Activated naive CD8-positive, alpha-beta T cell treated with anti-CD3 and anti-CD28 coated beads, Interleukin-2, amount 10 ng/mL, durations not matched to agents 7 days and 5 days (primary cell): ENCODE measurements at regions not wholly inside any gene's neighbourhood (a gene's known extent, or its start where the extent isn't known, plus 50 kb on each side); places are given as distances from the start of the nearest gene placed in this dataset.

Experiments
- ATAC-seq: fragments of 150-1000 bp; cut with Tn5 transposase; one replicate; pipeline ENCODE4 v1.10.0; 2021; ENCODE audit warnings: low read depth, moderate library complexity
- POLR2A ChIA-PET: fragments of 350-600 bp; sonication (Branson Sonifier 250); formaldehyde crosslinking; loops from one replicate; lab custom pipeline; 2021; ENCODE audit warnings: antibody characterized with exemption; lab: Charles Lee
- DNase-seq: peaks from one replicate; pipeline ENCODE4 v3.0.0; 2021
- H3K27ac Mint-ChIP-seq: one replicate; pipeline ENCODE4 v1.8.0; 2022; ENCODE audit warnings: mild to moderate bottlenecking, mixed read lengths
- H3K27me3 Mint-ChIP-seq: one replicate; pipeline ENCODE4 v1.8.0; 2022; ENCODE audit warnings: mild to moderate bottlenecking, moderate library complexity, mixed read lengths
- H3K36me3 Mint-ChIP-seq: one replicate; pipeline ENCODE4 v1.8.0; 2021; ENCODE audit warnings: mild to moderate bottlenecking, mixed read lengths
- H3K4me1 Mint-ChIP-seq: one replicate; pipeline ENCODE4 v1.8.0; 2021; ENCODE audit warnings: mixed read lengths
- H3K4me3 Mint-ChIP-seq: one replicate; pipeline ENCODE4 v1.8.0; 2022; ENCODE audit warnings: mild to moderate bottlenecking, moderate library complexity, mixed read lengths
- H3K9me3 Mint-ChIP-seq: one replicate; pipeline ENCODE4 v1.8.0; 2021; ENCODE audit warnings: mixed read lengths

DNA sequence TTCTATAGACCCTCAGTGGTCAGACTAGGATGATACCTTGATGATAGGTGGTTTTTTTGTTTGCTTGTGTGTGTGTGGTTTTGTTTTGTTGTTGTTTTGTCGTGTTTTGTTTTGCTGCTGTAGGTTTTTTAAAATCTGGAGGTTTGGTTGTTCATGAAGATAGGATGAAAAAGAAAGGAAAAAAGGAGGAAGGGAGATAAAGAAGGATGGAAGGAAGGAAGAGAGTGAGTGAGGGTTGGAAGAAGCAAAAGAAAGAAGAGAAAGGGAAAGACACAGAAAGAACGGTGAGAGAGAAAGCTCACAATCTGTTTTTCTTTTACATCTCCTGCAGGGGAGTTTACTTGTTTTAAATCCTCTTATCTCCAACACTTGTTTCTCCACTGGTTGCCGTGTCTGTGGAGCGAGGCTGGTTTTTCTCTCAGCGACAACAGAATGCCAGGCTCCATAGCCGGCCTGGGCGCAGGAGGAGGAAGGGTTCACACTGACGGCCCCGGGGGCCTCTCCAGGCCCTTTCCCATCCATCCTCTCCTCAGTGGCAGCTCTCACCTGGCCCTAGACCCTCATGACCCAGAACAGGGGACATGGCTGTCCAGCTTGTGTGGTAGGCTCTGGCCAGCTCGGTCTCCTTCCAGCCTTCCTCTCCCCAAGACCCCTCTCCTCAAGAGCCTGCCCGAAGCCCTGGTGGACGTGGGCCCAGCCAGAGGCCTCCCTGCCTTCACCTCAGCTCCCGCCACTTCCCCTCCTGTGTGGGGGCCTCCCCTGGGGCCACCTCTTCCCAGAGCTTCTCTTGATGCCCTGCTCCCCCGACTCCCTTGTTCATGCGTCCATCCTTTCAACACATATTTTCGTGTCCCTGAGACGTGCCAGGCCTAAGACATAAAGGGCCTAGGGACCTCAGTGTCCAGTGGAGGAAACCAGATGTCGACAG, 168.4 kb downstream of the VEGFA start:
- no peaks in the 10 kb centered on the region for H3K4me1 Mint-ChIP-seq
- no peaks in the 10 kb centered on the region for H3K27me3 Mint-ChIP-seq
- POLR2A ChIA-PET = no interaction called here
- DNase-seq (peak; percentile 21), ATAC-seq (no peak)
- no peaks in the 10 kb centered on the region for H3K9me3 Mint-ChIP-seq
- no peak overlapping the region for H3K27ac Mint-ChIP-seq
- H3K36me3 Mint-ChIP-seq = no peaks in the 10 kb centered on the region
- H3K4me3 Mint-ChIP-seq = no peak overlapping the region

GRCh38 chr6:43937236-43938177, 167.5 kb downstream of the VEGFA start:
- no peaks in the 10 kb centered on the region for H3K9me3 Mint-ChIP-seq
- POLR2A ChIA-PET = no interaction called here
- no peaks in the 10 kb centered on the region for H3K27me3 Mint-ChIP-seq
- no peaks in the 10 kb centered on the region for H3K36me3 Mint-ChIP-seq
- H3K4me1 Mint-ChIP-seq = no peaks in the 10 kb centered on the region
- DNase-seq = peak; percentile 21
- H3K27ac Mint-ChIP-seq = no peak overlapping the region
- ATAC-seq = no peak
- H3K4me3 Mint-ChIP-seq = no peak overlapping the region

DNA sequence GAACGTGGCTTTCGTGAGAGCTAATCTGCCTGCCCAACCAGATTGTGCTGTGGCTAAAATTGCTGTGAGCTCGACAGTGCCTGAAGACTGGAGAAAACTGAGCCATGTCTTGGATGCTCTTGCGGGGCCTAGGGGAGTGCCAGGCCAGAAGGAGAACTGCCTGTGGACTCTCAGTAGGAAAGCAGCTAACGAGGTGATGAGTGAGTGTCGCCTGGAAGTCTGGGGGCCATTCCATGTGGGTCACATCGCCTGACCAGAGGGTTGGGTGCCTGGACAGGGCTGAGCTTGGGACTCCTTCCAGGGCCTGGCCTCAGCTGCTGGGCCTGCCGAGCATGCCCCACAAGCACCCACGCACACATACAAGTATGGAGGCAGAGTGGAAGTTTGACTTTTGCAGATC, 166.5 kb downstream of the VEGFA start:
- H3K36me3 Mint-ChIP-seq = no peaks in the 10 kb centered on the region
- ATAC-seq (no peak), DNase-seq (peak; percentile 21)
- POLR2A ChIA-PET = no interaction called here
- no peak overlapping the region for H3K27ac Mint-ChIP-seq
- H3K9me3 Mint-ChIP-seq = no peaks in the 10 kb centered on the region
- no peaks in the 10 kb centered on the region for H3K27me3 Mint-ChIP-seq
- H3K4me3 Mint-ChIP-seq = no peak overlapping the region
- H3K4me1 Mint-ChIP-seq = no peaks in the 10 kb centered on the region

GRCh38 chr6:43935921-43936439, 166.0 kb downstream of the VEGFA start:
- peak; percentile 16 for DNase-seq
- no peak for ATAC-seq
- H3K27me3 Mint-ChIP-seq = no peaks in the 10 kb centered on the region

GRCh38 chr6:43934803-43935602, 165.0 kb downstream of the VEGFA start:
- Mint-ChIP-seq H3K4me3 (no peak overlapping the region), H3K27me3 (no peaks in the 10 kb centered on the region), H3K27ac (no peak overlapping the region), H3K4me1 (no peaks in the 10 kb centered on the region), H3K36me3 (no peaks in the 10 kb centered on the region), H3K9me3 (no peaks in the 10 kb centered on the region)
- POLR2A ChIA-PET = no interaction called here
- ATAC-seq (no peak), DNase-seq (no peak)

More at GRCh38 chr6:43935921-43936439, 166.0 kb downstream of the VEGFA start:
- no peaks in the 10 kb centered on the region for H3K9me3 Mint-ChIP-seq
- H3K27ac Mint-ChIP-seq = no peak overlapping the region
- H3K4me1 Mint-ChIP-seq = no peaks in the 10 kb centered on the region
- no peaks in the 10 kb centered on the region for H3K36me3 Mint-ChIP-seq
- H3K4me3 Mint-ChIP-seq = no peak overlapping the region
- POLR2A ChIA-PET = no interaction called here

GRCh38 chr6:43934183-43934802, 164.3 kb downstream of the VEGFA start:
- ATAC-seq (no peak), DNase-seq (no peak)
- Mint-ChIP-seq H3K4me3 (no peak overlapping the region), H3K9me3 (no peaks in the 10 kb centered on the region), H3K4me1 (no peaks in the 10 kb centered on the region), H3K27me3 (no peaks in the 10 kb centered on the region), H3K36me3 (no peaks in the 10 kb centered on the region), H3K27ac (no peak overlapping the region)
- POLR2A ChIA-PET = no interaction called here

- POLR2A ChIA-PET = no interaction called here
- H3K4me3 Mint-ChIP-seq = no peak overlapping the region
- no peak overlapping the region for H3K27ac Mint-ChIP-seq
- peak; percentile 11 for DNase-seq
- H3K4me1 Mint-ChIP-seq = no peaks in the 10 kb centered on the region
- H3K27me3 Mint-ChIP-seq = peaks cover 2% of the 10 kb centered on the region
- ATAC-seq = no peak
- no peaks in the 10 kb centered on the region for H3K36me3 Mint-ChIP-seq
- H3K9me3 Mint-ChIP-seq = no peaks in the 10 kb centered on the region
Measured at GRCh38 chr6:43933148-43933885, 163.3 kb downstream of the VEGFA start.

DNA sequence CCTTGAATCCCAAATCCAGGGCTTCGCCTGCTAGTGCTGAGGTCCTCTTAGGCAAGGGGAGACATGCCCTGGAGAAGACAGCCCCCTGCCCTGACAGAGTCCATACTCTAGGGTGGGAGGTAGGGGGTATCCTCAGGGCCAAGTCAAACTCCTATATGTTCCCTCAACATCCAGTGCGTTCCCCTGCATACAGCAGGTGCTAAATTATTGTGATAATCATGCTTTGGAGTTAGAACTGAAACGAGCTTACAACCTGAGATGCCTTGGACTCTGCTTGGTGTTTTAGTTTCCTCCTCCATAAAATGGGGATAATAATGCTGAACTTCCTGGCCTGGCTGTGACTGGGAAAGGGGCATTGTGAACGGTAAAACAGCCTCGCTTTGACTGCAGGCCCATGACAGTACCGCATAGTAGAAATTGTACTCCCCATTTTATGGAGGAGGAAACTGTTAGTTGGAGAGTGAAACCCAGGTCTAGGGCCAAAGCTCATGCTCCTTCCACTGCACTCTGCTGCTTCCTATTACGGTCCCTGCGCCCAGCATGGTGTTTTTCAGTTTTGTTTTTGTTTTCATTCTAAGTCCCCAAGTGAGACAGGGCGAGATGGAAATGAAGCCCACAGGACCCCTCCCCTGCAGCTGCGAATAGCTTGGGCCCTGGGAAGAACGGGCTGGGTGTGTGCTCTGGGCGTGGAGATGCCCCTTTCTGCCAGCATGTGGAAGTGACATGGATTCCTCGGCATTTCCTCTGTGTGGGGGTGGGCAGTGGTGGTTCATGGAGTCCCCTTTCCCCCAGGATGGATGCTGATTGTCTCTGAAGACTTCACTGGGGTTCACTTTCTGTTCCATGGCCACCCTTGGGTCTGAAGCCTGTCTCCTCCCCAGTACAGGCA, 162.5 kb downstream of the VEGFA start:
- no peak overlapping the region for H3K4me3 Mint-ChIP-seq
- no peak overlapping the region for H3K27ac Mint-ChIP-seq
- no peaks in the 10 kb centered on the region for H3K9me3 Mint-ChIP-seq
- ATAC-seq (no peak), DNase-seq (no peak)
- H3K36me3 Mint-ChIP-seq = no peaks in the 10 kb centered on the region
- H3K4me1 Mint-ChIP-seq = peaks cover 2% of the 10 kb centered on the region
- POLR2A ChIA-PET = no interaction called here
- peaks cover 2% of the 10 kb centered on the region for H3K27me3 Mint-ChIP-seq

DNA sequence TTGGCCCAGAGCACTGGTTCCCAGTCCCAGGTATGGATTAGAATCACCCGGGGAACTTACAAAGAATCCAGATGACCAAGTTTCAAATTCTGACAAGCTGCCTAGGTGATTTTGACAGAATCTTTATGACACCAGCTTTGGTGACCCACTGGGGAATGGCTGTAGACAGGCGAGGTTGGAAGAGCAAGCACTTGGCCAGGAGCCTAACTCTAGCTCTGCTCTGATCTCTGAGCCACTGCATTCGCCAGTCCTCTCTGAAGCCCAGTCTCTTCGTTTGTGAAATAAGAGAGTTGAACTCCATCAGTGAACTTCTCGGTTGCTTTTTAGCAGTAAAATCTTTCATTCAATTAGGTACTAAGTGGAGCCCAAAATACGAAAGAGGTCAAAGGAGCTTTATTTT, 161.2 kb downstream of the VEGFA start:
- H3K4me3 Mint-ChIP-seq = no peak overlapping the region
- H3K27ac Mint-ChIP-seq = no peak overlapping the region
- no peak for ATAC-seq
- H3K4me1 Mint-ChIP-seq = peaks cover 2% of the 10 kb centered on the region
- no peaks in the 10 kb centered on the region for H3K36me3 Mint-ChIP-seq
- H3K9me3 Mint-ChIP-seq = no peaks in the 10 kb centered on the region
- POLR2A ChIA-PET = interaction anchor here (1.5 kb wide), 1 partner anchor 23 kb away, joined by 3 read pairs; no protein-coding TSS in a partner anchor
- H3K27me3 Mint-ChIP-seq = peaks cover 2% of the 10 kb centered on the region
- DNase-seq = no peak

GRCh38 chr6:43930440-43931154, 160.6 kb downstream of the VEGFA start:
- no peak overlapping the region for H3K4me3 Mint-ChIP-seq
- POLR2A ChIA-PET = interaction anchor here (1.5 kb wide), 1 partner anchor 22 kb away, joined by 3 read pairs; no protein-coding TSS in a partner anchor
- DNase-seq = no peak
- no peak overlapping the region for H3K27ac Mint-ChIP-seq
- peaks cover 3% of the 10 kb centered on the region for H3K4me1 Mint-ChIP-seq
- no peak for ATAC-seq
- peaks cover 2% of the 10 kb centered on the region for H3K27me3 Mint-ChIP-seq
- H3K36me3 Mint-ChIP-seq = no peaks in the 10 kb centered on the region
- no peaks in the 10 kb centered on the region for H3K9me3 Mint-ChIP-seq

DNA sequence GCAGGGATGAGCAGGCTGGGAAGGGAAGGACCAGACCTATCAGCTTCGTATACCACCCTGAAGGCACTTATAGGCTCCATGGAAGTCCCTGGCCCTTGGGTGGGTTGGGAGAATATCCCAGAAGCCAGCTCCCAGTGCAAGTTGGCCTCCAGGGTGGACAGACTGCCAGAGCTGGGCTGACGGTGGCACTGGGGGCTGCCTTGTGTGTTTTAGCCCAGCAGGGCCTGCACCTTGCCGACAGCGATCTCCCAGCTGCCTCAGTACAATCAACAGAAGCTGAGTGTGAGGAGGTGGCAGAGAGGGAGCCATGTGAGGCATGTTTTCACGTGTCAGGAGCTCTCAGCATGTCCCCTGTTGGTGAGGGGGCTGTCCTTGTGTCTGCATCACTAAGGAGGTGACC, 159.5 kb downstream of the VEGFA start:
- H3K27me3 Mint-ChIP-seq = peaks cover 5% of the 10 kb centered on the region
- H3K4me3 Mint-ChIP-seq = no peak overlapping the region
- H3K9me3 Mint-ChIP-seq = no peaks in the 10 kb centered on the region
- no peak for DNase-seq
- H3K27ac Mint-ChIP-seq = no peak overlapping the region
- peaks cover 8% of the 10 kb centered on the region for H3K4me1 Mint-ChIP-seq
- ATAC-seq = no peak
- no peaks in the 10 kb centered on the region for H3K36me3 Mint-ChIP-seq
- POLR2A ChIA-PET = no interaction called here
